HG03025 (cell line): ENCODE measurements at regions not wholly inside any gene's neighbourhood (a gene's known extent, or its start where the extent isn't known, plus 50 kb on each side); places are given as distances from the start of the nearest gene placed in this dataset.
"Not testable (repeated sequence)": the region's sequence is repeated elsewhere in the genome, so short reads cannot be mapped to it uniquely, and the experiment has no call there.

Experiments used
- ATAC-seq: cut with Tn5 transposase; IDR thresholded peaks from one replicate; pipeline ENCODE4 v1.9.1; 2021; ENCODE audit warnings: mild to moderate bottlenecking, moderate library complexity; ENCODE audit not compliant: unreplicated experiment, low FRiP score

- no peak for ATAC-seq
These were observed 268.5 kb upstream of the SFSWAP start for GRCh38 chr12:131442337-131442918.

- ATAC-seq, result no peak
These were observed 267.6 kb upstream of the SFSWAP start for GRCh38 chr12:131443019-131444000.

GRCh38 chr12:131444220-131445164 is 266.4 kb upstream of the SFSWAP start:
- ATAC-seq, result no peak

- no peak for ATAC-seq
These were observed 265.6 kb upstream of the SFSWAP start for GRCh38 chr12:131445184-131445774.

GRCh38 chr12:131445795-131446194 is 265.1 kb upstream of the SFSWAP start:
- no peak for ATAC-seq

GRCh38 chr12:131447636-131448035 is 263.3 kb upstream of the SFSWAP start:
- not testable (repeated sequence) for ATAC-seq

- ATAC-seq, result no peak
These were observed 262.6 kb upstream of the SFSWAP start for GRCh38 chr12:131448254-131448795.

GRCh38 chr12:131449027-131449426 is 261.9 kb upstream of the SFSWAP start:
- ATAC-seq, result no peak

- ATAC-seq, result peak; percentile 53
These were observed 258.4 kb upstream of the SFSWAP start for GRCh38 chr12:131452444-131452860.

GRCh38 chr12:131454418-131455217 is 256.3 kb upstream of the SFSWAP start:
- ATAC-seq, result peak; percentile 70

GRCh38 chr12:131455218-131455506 is 255.7 kb upstream of the SFSWAP start:
- ATAC-seq, result no peak

GRCh38 chr12:131455581-131456110 is 255.2 kb upstream of the SFSWAP start:
- no peak for ATAC-seq

- no peak for ATAC-seq
These were observed 254.4 kb upstream of the SFSWAP start for GRCh38 chr12:131456301-131457027.

- ATAC-seq, result no peak
These were observed 253.9 kb upstream of the SFSWAP start for GRCh38 chr12:131457028-131457310.

- no peak for ATAC-seq
These were observed 253.4 kb upstream of the SFSWAP start for GRCh38 chr12:131457331-131458047.

GRCh38 chr12:131458048-131458374 is 252.9 kb upstream of the SFSWAP start:
- no peak for ATAC-seq

GRCh38 chr12:131458931-131459772 is 251.7 kb upstream of the SFSWAP start:
- no peak for ATAC-seq
